Dermis blood vessel endothelial cell (primary cell): ENCODE measurements at regions not wholly inside any gene's neighbourhood (a gene's known extent, or its start where the extent isn't known, plus 50 kb on each side); places are given as distances from the start of the nearest gene placed in this dataset.

ENCODE experiments used
- DNase-seq: peaks from one replicate; pipeline ENCODE4 v3.0.0; 2010

- DNase-seq, result no peak
Measured at GRCh38 chr16:64823481-64824075, 298.3 kb downstream of the CDH11 start.

GRCh38 chr16:64809876-64810629 lies 311.8 kb downstream of the CDH11 start:
- no peak for DNase-seq

GRCh38 chr16:64808474-64808873 lies 313.4 kb downstream of the CDH11 start:
- no peak for DNase-seq

GRCh38 chr16:64791756-64792155 lies 330.1 kb downstream of the CDH11 start:
- no peak for DNase-seq

- DNase-seq, result no peak
Measured at GRCh38 chr16:64784635-64785034, 337.2 kb downstream of the CDH11 start.

GRCh38 chr16:64782484-64782883 lies 339.4 kb downstream of the CDH11 start:
- DNase-seq, result no peak

GRCh38 chr16:64780445-64780844 lies 341.4 kb downstream of the CDH11 start:
- no peak for DNase-seq

GRCh38 chr16:64778777-64779176 lies 343.1 kb downstream of the CDH11 start:
- DNase-seq, result no peak

- DNase-seq, result no peak
Measured at GRCh38 chr16:64773638-64774037, 348.2 kb downstream of the CDH11 start.

- DNase-seq, result no peak
Measured at GRCh38 chr16:64773184-64773583, 348.7 kb downstream of the CDH11 start.

GRCh38 chr16:64771273-64771672 lies 350.6 kb downstream of the CDH11 start:
- DNase-seq, result no peak

GRCh38 chr16:64762211-64762610 lies 359.7 kb downstream of the CDH11 start:
- DNase-seq, result no peak

- no peak for DNase-seq
Measured at GRCh38 chr16:64754279-64754678, 367.6 kb downstream of the CDH11 start.

GRCh38 chr16:64751906-64752305 lies 370.0 kb downstream of the CDH11 start:
- no peak for DNase-seq

- DNase-seq, result no peak
Measured at GRCh38 chr16:64749346-64749745, 372.5 kb downstream of the CDH11 start.

- no peak for DNase-seq
Measured at GRCh38 chr16:64745258-64745930, 376.5 kb downstream of the CDH11 start.

- DNase-seq, result no peak
Measured at GRCh38 chr16:64742455-64743223, 379.2 kb downstream of the CDH11 start.

- no peak for DNase-seq
Measured at GRCh38 chr16:64740261-64740660, 381.6 kb downstream of the CDH11 start.

- DNase-seq, result no peak
Measured at GRCh38 chr16:64738321-64738960, 383.4 kb downstream of the CDH11 start.

- no peak for DNase-seq
Measured at GRCh38 chr16:64736857-64737256, 385.0 kb downstream of the CDH11 start.

GRCh38 chr16:64731891-64732290 lies 390.0 kb downstream of the CDH11 start:
- DNase-seq, result no peak

GRCh38 chr16:64730261-64730660 lies 391.6 kb downstream of the CDH11 start:
- no peak for DNase-seq

GRCh38 chr16:64724339-64724738 lies 397.5 kb downstream of the CDH11 start:
- DNase-seq, result no peak
